ENCODE measurements at regions not wholly inside any gene's neighbourhood (a gene's known extent, or its start where the extent isn't known, plus 50 kb on each side); places are given as distances from the start of the nearest gene placed in this dataset.

DNA sequence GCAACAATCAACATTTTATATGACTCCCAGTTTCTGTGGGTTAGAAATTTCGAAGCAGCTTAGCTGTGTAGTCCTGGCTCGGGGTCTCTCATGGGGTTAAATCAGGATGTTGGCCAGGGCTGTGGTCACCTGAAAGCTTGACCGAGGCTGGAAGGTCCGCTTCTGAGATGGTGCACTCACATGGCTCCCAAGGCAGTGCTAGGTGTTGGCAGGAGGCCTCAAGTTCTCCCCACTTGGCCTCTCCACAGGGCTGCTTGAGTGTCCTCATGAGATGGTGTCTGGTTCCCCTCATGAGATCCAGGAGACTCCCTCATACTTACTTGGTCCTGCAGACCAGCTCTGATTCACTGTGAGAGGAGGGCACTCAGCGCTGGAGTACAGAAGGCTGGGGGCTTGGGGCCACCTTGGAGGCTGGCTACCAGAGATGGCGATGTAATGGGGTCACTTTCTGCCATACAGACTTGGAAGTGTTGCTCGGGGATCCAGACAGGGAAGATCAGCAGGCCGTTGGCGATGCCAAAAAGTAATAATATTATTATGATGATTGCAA lies 98.8 kb downstream of the INHBB start:
- H3K27me3 ChIP-seq: peaks cover 0 to 23% of the 10 kb centered on the region in 2 donors
- no peak for TF ChIP-seq CTCF (IDR thresholded peaks at IDR 0.05)
- H3K4me3 ChIP-seq: no peak overlapping the region
- no peak for DNase-seq
- no peak overlapping the region for H3K27ac ChIP-seq
- H3K36me3 ChIP-seq: no peaks in the 10 kb centered on the region
- intact Hi-C loops (cut with DNase I; ENCODE audit: low total_unique reads): loop anchor here (10.0 kb wide), 1 partner anchor 90 kb away; no protein-coding TSS in a partner anchor
- H3K4me1 ChIP-seq: peaks cover 14 to 21% (median 17%) of the 10 kb centered on the region in 4 donors
- no peaks in the 10 kb centered on the region for H3K9me3 ChIP-seq

GRCh38 chr2:120445449-120446143 lies 99.7 kb downstream of the INHBB start:
- DNase-seq: no peak
- Histone ChIP-seq H3K9me3 (no peaks in the 10 kb centered on the region), H3K27me3 (peaks cover 0 to 23% of the 10 kb centered on the region in 2 donors), H3K4me1 (peaks cover 14 to 21% (median 17%) of the 10 kb centered on the region in 4 donors), H3K36me3 (no peaks in the 10 kb centered on the region), H3K27ac (no peak overlapping the region), H3K4me3 (no peak overlapping the region)
- no peak for TF ChIP-seq CTCF (IDR thresholded peaks at IDR 0.05)
- intact Hi-C loops (cut with DNase I; ENCODE audit: low total_unique reads): loop anchor here (10.0 kb wide), 1 partner anchor 89 kb away; no protein-coding TSS in a partner anchor

DNA sequence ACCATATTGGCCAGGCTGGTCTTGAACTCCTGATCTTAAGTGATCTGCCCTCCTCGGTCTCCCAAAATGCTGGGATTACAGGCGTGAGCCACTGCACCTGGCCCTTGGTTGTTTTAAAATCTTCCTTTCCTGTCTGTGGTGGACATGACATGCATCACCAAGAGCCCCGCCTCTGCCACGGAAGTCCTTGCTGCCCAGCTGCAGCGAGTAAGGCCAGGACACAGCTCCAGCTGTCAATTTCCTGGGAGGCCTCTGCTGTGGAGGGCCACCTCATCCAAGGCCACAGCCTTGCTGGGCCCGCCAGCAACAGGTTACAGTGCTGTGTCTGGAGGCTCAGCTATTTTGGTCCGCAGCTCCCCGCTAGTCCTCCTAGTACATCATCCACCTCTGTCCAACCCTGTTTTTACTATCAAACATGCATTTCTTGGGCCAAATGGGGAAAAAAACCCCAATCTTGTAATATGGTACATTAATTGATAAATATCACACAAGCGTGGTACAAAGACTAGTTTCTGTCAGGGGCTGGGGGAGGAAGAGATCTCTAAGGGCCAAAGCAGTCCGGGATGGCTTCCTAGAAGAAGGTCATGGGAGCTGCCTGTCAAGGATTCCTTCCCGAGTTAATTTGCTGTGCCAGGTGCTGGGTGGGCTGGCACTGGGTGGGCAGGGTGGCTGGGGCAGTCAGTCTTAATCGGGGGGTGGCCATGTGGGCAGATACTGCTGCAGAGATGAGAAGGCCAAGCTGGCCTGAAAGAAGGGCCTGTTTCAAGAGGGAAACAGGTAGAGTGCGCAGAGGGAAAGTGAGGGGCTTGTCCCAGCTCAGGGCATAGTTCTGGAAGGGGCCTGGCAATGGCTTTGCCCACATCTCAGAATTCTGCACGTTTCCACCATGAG lies 100.5 kb downstream of the INHBB start:
- TF ChIP-seq CTCF (IDR thresholded peaks at IDR 0.05): no peak
- H3K9me3 ChIP-seq: no peaks in the 10 kb centered on the region
- H3K4me3 ChIP-seq: no peak overlapping the region
- no peak overlapping the region for H3K27ac ChIP-seq
- no peaks in the 10 kb centered on the region for H3K36me3 ChIP-seq
- H3K4me1 ChIP-seq: peaks cover 14 to 18% (median 16%) of the 10 kb centered on the region in 4 donors
- DNase-seq: peak in 1 of 2 donors; percentile 51
- intact Hi-C loops (cut with DNase I; ENCODE audit: low total_unique reads): loop anchor here (10.0 kb wide), 1 partner anchor 88 kb away; no protein-coding TSS in a partner anchor
- H3K27me3 ChIP-seq: peaks cover 0 to 17% of the 10 kb centered on the region in 2 donors

GRCh38 chr2:120447127-120447785 lies 101.3 kb downstream of the INHBB start:
- TF ChIP-seq CTCF (IDR thresholded peaks at IDR 0.05): no peak
- no peak overlapping the region for H3K4me3 ChIP-seq
- DNase-seq: peak in 1 of 2 donors; percentile 56
- intact Hi-C loops (cut with DNase I; ENCODE audit: low total_unique reads): loop anchor here (10.0 kb wide), 1 partner anchor 88 kb away; no protein-coding TSS in a partner anchor
- H3K27me3 ChIP-seq: peaks cover 0 to 12% of the 10 kb centered on the region in 2 donors
- no peak overlapping the region for H3K27ac ChIP-seq
- H3K9me3 ChIP-seq: no peaks in the 10 kb centered on the region
- H3K4me1 ChIP-seq: peaks cover 7 to 10% (median 9%) of the 10 kb centered on the region in 4 donors
- H3K36me3 ChIP-seq: no peaks in the 10 kb centered on the region

DNA sequence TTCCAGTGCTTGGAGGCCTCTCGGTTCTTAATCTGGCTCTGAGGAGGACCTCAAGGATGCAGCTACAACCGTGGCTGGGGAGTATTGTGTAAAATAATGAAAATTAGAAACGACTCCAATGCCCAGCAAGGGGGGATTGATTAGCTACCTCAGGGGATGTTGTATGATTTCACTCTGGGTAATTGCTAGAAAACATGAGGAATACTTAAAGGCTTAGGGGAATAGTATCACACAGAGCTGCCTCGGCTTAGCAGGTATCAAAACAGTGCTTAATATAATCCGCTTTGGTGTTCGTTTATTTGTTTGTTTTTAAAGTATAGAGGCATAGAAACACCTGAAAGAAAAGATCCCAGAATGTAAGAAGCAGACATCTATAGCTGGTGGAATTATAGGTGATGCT lies 102.5 kb downstream of the INHBB start:
- Histone ChIP-seq H3K36me3 (no peaks in the 10 kb centered on the region), H3K4me1 (no peaks in the 10 kb centered on the region), H3K27me3 (peaks cover 0 to under 1% of the 10 kb centered on the region in 2 donors), H3K4me3 (no peak overlapping the region), H3K9me3 (no peaks in the 10 kb centered on the region), H3K27ac (no peak overlapping the region)
- no peak for TF ChIP-seq CTCF (IDR thresholded peaks at IDR 0.05)
- intact Hi-C loops (cut with DNase I; ENCODE audit: low total_unique reads): loop anchor here (10.0 kb wide), 1 partner anchor 86 kb away; no protein-coding TSS in a partner anchor
- DNase-seq: peak in 1 of 2 donors; percentile 9

All from tibial artery (tissue), 4 donors.